Vagina (tissue), 2 donors: ENCODE measurements at regions not wholly inside any gene's neighbourhood (a gene's known extent, or its start where the extent isn't known, plus 50 kb on each side); places are given as distances from the start of the nearest gene placed in this dataset.

ENCODE experiments used
- POLR2AphosphoS5 ChIP-seq, 2 donors: sonication (generic); formaldehyde crosslinking; IDR thresholded peaks; one replicate each; pipeline ENCODE4 v1.9.0; 2017; ENCODE audit warnings: antibody characterized with exemption in 2 of 2, mild to moderate bottlenecking in 2 of 2, low read depth in 1 of 2; ENCODE audit not compliant: insufficient read depth in 1 of 2
- TF ChIP-seq, protein P1 (sequence below), 3 experiments: fragments of 450-650 bp in 2 of 3; fragments of 200-600 bp in 1 of 3; sonication (generic) in 1 of 3; IDR thresholded peaks; one replicate each; pipeline ENCODE4 v1.5.1; 2017 to 2019; ENCODE audit warnings: antibody characterized with exemption in 3 of 3, mild to moderate bottlenecking in 2 of 3, moderate library complexity in 2 of 3

DNA sequence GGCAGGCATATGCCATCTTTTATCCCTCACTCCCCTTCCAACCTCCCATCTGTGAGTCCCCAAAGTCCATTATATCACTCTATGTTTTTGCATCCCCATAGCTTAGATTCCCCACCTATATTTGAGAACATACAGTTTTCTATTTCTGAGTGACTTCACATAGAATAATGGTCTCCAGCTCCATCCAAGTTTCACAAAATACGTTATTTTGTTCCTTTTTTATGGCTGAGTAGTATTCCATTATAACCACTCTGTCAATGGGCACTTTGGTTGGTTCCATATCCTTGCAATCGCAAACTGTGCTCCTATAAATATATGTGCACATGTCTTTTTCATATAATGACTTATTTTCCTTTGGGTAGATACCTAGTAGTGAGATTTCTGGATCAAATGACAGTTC, 178.6 kb downstream of the GAS1 start:
- TF ChIP-seq, protein P1, sequence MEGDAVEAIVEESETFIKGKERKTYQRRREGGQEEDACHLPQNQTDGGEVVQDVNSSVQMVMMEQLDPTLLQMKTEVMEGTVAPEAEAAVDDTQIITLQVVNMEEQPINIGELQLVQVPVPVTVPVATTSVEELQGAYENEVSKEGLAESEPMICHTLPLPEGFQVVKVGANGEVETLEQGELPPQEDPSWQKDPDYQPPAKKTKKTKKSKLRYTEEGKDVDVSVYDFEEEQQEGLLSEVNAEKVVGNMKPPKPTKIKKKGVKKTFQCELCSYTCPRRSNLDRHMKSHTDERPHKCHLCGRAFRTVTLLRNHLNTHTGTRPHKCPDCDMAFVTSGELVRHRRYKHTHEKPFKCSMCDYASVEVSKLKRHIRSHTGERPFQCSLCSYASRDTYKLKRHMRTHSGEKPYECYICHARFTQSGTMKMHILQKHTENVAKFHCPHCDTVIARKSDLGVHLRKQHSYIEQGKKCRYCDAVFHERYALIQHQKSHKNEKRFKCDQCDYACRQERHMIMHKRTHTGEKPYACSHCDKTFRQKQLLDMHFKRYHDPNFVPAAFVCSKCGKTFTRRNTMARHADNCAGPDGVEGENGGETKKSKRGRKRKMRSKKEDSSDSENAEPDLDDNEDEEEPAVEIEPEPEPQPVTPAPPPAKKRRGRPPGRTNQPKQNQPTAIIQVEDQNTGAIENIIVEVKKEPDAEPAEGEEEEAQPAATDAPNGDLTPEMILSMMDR (IDR thresholded peaks at IDR 0.05) = no peak
- no peak for TF ChIP-seq POLR2AphosphoS5 (IDR thresholded peaks at IDR 0.05; ENCODE audit: insufficient read depth in 1 of 2, low read depth in 1 of 2)
